HEK293 (cell line): ENCODE measurements at regions not wholly inside any gene's neighbourhood (a gene's known extent, or its start where the extent isn't known, plus 50 kb on each side); places are given as distances from the start of the nearest gene placed in this dataset.

Experiments
- MYNN ChIP-seq: fragments of 450-650 bp; formaldehyde crosslinking; IDR thresholded peaks from 2 replicates; pipeline ENCODE4 v1.5.1; 2016; ENCODE audit warnings: missing biosample characterization, missing genetic modification characterization, borderline replicate concordance
- TF ChIP-seq, protein P1 (sequence below): fragments of 450-650 bp; IDR thresholded peaks from 2 replicates; pipeline ENCODE4 v1.5.1; 2018; ENCODE audit warnings: missing biosample characterization, mild to moderate bottlenecking, missing genetic modification characterization

DNA sequence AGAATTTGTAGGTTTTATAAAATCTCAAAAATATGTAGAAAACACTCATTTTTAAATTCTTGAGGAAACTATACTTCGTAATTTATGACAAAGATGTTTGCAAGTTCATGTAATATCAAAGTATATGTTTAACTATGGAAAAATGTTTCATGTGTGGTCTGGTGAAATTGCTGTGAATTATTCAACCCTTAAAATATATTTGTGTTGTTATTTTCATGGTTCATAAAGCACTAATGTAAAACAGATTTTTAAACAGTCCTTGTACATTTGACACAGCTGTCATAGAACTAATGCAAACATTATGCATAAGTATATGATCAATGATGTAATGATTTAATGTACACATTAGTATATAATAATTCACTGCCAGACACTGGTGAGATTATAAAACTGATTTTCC, 83.1 kb upstream of the ARSJ start:
- no peak for TF ChIP-seq MYNN (tag by site-specific recombination)
- TF ChIP-seq, protein P1, sequence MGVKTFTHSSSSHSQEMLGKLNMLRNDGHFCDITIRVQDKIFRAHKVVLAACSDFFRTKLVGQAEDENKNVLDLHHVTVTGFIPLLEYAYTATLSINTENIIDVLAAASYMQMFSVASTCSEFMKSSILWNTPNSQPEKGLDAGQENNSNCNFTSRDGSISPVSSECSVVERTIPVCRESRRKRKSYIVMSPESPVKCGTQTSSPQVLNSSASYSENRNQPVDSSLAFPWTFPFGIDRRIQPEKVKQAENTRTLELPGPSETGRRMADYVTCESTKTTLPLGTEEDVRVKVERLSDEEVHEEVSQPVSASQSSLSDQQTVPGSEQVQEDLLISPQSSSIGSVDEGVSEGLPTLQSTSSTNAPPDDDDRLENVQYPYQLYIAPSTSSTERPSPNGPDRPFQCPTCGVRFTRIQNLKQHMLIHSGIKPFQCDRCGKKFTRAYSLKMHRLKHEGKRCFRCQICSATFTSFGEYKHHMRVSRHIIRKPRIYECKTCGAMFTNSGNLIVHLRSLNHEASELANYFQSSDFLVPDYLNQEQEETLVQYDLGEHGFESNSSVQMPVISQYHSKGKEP (tag by site-specific recombination), result no peak
